UCSD-AML1 (cell line): ENCODE measurements at regions not wholly inside any gene's neighbourhood (a gene's known extent, or its start where the extent isn't known, plus 50 kb on each side); places are given as distances from the start of the nearest gene placed in this dataset.

ENCODE experiments used
- DNase-seq: peaks from one replicate; lab custom pipeline; 2025; ENCODE audit not compliant: unreplicated experiment; lab: John Stamatoyannopoulos, UW

GRCh38 chr9:26415528-26415927 lies 477.1 kb downstream of the CAAP1 start:
- no peak for DNase-seq

GRCh38 chr9:26413611-26414010 lies 479.0 kb downstream of the CAAP1 start:
- no peak for DNase-seq

- DNase-seq, result no peak
Measured at GRCh38 chr9:26412446-26412845, 480.2 kb downstream of the CAAP1 start.

GRCh38 chr9:26406676-26407075 lies 485.9 kb downstream of the CAAP1 start:
- DNase-seq, result no peak

- DNase-seq, result no peak
Measured at GRCh38 chr9:26399556-26399955, 493.0 kb downstream of the CAAP1 start.

GRCh38 chr9:26394025-26394424 lies 498.6 kb downstream of the CAAP1 start:
- no peak for DNase-seq

GRCh38 chr9:26392639-26393038 lies 500.0 kb downstream of the CAAP1 start:
- DNase-seq, result no peak

GRCh38 chr9:26391036-26391435 lies 501.6 kb downstream of the CAAP1 start:
- no peak for DNase-seq

- DNase-seq, result no peak
Measured at GRCh38 chr9:26375448-26375847, 517.2 kb downstream of the CAAP1 start.

- no peak for DNase-seq
Measured at GRCh38 chr9:26373616-26374015, 519.0 kb downstream of the CAAP1 start.

GRCh38 chr9:26371236-26371635 lies 521.4 kb downstream of the CAAP1 start:
- DNase-seq, result no peak

- no peak for DNase-seq
Measured at GRCh38 chr9:26369093-26369492, 523.5 kb downstream of the CAAP1 start.

- no peak for DNase-seq
Measured at GRCh38 chr9:26368241-26368640, 524.4 kb downstream of the CAAP1 start.

GRCh38 chr9:26361010-26361409 lies 531.6 kb downstream of the CAAP1 start:
- DNase-seq, result no peak

- DNase-seq, result no peak
Measured at GRCh38 chr9:26358836-26359235, 533.8 kb downstream of the CAAP1 start.

- DNase-seq, result no peak
Measured at GRCh38 chr9:26357803-26358344, 534.7 kb downstream of the CAAP1 start.

- DNase-seq, result no peak
Measured at GRCh38 chr9:26356491-26356890, 536.1 kb downstream of the CAAP1 start.

GRCh38 chr9:26346942-26347477 lies 545.6 kb downstream of the CAAP1 start:
- DNase-seq, result no peak

GRCh38 chr9:26341545-26341944 lies 551.1 kb downstream of the CAAP1 start:
- DNase-seq, result no peak

- DNase-seq, result no peak
Measured at GRCh38 chr9:26339796-26340195, 552.8 kb downstream of the CAAP1 start.

GRCh38 chr9:26335116-26335515 lies 557.5 kb downstream of the CAAP1 start:
- DNase-seq, result no peak

GRCh38 chr9:26334706-26335105 lies 557.9 kb downstream of the CAAP1 start:
- DNase-seq, result no peak

GRCh38 chr9:26331223-26331622 lies 561.4 kb downstream of the CAAP1 start:
- DNase-seq, result no peak
